H9 (cell line): ENCODE measurements at regions not wholly inside any gene's neighbourhood (a gene's known extent, or its start where the extent isn't known, plus 50 kb on each side); places are given as distances from the start of the nearest gene placed in this dataset.

Experiments used
- DNase-seq: peaks from one replicate; pipeline ENCODE4 v3.0.0-alpha.2; 2017
- H2AFZ ChIP-seq: one replicate; pipeline ENCODE4 v1.6.1; 2013; ENCODE audit warnings: mild to moderate bottlenecking, low read length, control low read depth, moderate library complexity
- H2AK5ac ChIP-seq: 2 replicates; pipeline ENCODE4 v1.6.1; 2013; ENCODE audit warnings: low read length, control low read depth, mixed read lengths; ENCODE audit not compliant: insufficient read length
- H2BK120ac ChIP-seq: one replicate; pipeline ENCODE4 v1.6.1; 2013; ENCODE audit warnings: low read depth, mild to moderate bottlenecking, low read length, control low read depth, inconsistent platforms; ENCODE audit not compliant: poor library complexity, severe bottlenecking
- H2BK12ac ChIP-seq: 2 replicates; pipeline ENCODE4 v1.6.1; 2013; ENCODE audit warnings: low read length, control low read depth, mixed read lengths, low read depth; ENCODE audit not compliant: insufficient read length
- H2BK15ac ChIP-seq: 2 replicates; pipeline ENCODE4 v1.6.1; 2013; ENCODE audit warnings: low read depth, low read length, control low read depth
- H2BK20ac ChIP-seq: one replicate; pipeline ENCODE4 v1.6.1; 2013; ENCODE audit warnings: low read depth, mild to moderate bottlenecking, low read length, control low read depth, inconsistent platforms; ENCODE audit not compliant: poor library complexity, severe bottlenecking
- H2BK5ac ChIP-seq: 2 replicates; pipeline ENCODE4 v1.6.1; 2013; ENCODE audit warnings: low read length, control low read depth, mixed read lengths; ENCODE audit not compliant: insufficient read length
- H3K14ac ChIP-seq: 2 replicates; pipeline ENCODE4 v1.6.1; 2013; ENCODE audit warnings: low read length, control low read depth; ENCODE audit not compliant: insufficient read depth
- H3K18ac ChIP-seq: 2 replicates; pipeline ENCODE4 v1.6.1; 2013; ENCODE audit warnings: low read depth, mild to moderate bottlenecking, mixed read lengths, low read length, control low read depth; ENCODE audit not compliant: insufficient read length
- H3K23ac ChIP-seq: 2 replicates; pipeline ENCODE4 v1.6.1; 2013; ENCODE audit warnings: low read length, control low read depth, mixed read lengths, low read depth; ENCODE audit not compliant: insufficient read length
- H3K23me2 ChIP-seq: 2 replicates; pipeline ENCODE4 v1.6.1; 2013; ENCODE audit warnings: low read depth, mild to moderate bottlenecking, mixed read lengths, low read length, control low read depth; ENCODE audit not compliant: insufficient read length, poor library complexity, severe bottlenecking
- H3K27ac ChIP-seq: 2 replicates; pipeline ENCODE4 v1.5.1; 2013; ENCODE audit warnings: low read length, control low read depth, mixed read lengths, low read depth; ENCODE audit not compliant: insufficient read length
- H3K27me3 ChIP-seq: 2 replicates; pipeline ENCODE4 v1.6.1; 2013; ENCODE audit warnings: low read length, control low read depth, inconsistent platforms; ENCODE audit not compliant: insufficient read depth
- H3K4ac ChIP-seq: 2 replicates; pipeline ENCODE4 v1.6.1; 2013; ENCODE audit warnings: low read depth, mild to moderate bottlenecking, control low read depth, inconsistent platforms, low read length, moderate library complexity
- H3K4me1 ChIP-seq: 2 replicates; pipeline ENCODE4 v1.6.1; 2013; ENCODE audit warnings: low read length, control low read depth, inconsistent platforms; ENCODE audit not compliant: insufficient read depth
- H3K4me2 ChIP-seq: 2 replicates; pipeline ENCODE4 v1.6.1; 2013; ENCODE audit warnings: low read length, control low read depth, mixed read lengths; ENCODE audit not compliant: insufficient read length, insufficient read depth
- H3K56ac ChIP-seq: 2 replicates; pipeline ENCODE4 v1.6.1; 2013; ENCODE audit warnings: low read depth, mild to moderate bottlenecking, mixed read lengths, low read length, control low read depth; ENCODE audit not compliant: insufficient read length
- H3K79me1 ChIP-seq: 2 replicates; pipeline ENCODE4 v1.6.1; 2013; ENCODE audit warnings: low read depth, mild to moderate bottlenecking, moderate library complexity, low read length, control low read depth, inconsistent platforms; ENCODE audit not compliant: insufficient read depth, poor library complexity, severe bottlenecking
- H3K79me2 ChIP-seq: 2 replicates; pipeline ENCODE4 v1.6.1; 2013; ENCODE audit warnings: low read length, control low read depth, inconsistent platforms; ENCODE audit not compliant: insufficient read depth
- H3K9ac ChIP-seq: 2 replicates; pipeline ENCODE4 v1.6.1; 2013; ENCODE audit warnings: low read length, control low read depth, mixed read lengths; ENCODE audit not compliant: insufficient read length; ENCODE audit errors: extremely low read depth
- H3K9me3 ChIP-seq: one replicate; pipeline ENCODE4 v1.6.1; 2013; ENCODE audit warnings: low read depth, low read length, inconsistent platforms; ENCODE audit not compliant: control insufficient read depth
- H3T11ph ChIP-seq: one replicate; pipeline ENCODE4 v1.6.1; 2013; ENCODE audit warnings: mild to moderate bottlenecking, low read length, control low read depth, inconsistent platforms
- H4K20me1 ChIP-seq: one replicate; pipeline ENCODE4 v1.6.1; 2013; ENCODE audit not compliant: control insufficient read depth, insufficient read length, insufficient read depth
- H4K5ac ChIP-seq: 2 replicates; pipeline ENCODE4 v1.6.1; 2013; ENCODE audit warnings: low read depth, mild to moderate bottlenecking, mixed read lengths, low read length, control low read depth; ENCODE audit not compliant: insufficient read length
- H4K8ac ChIP-seq: replicated peaks from 2 replicates; pipeline ENCODE4 v1.6.1; 2013; ENCODE audit warnings: low read length, control low read depth, mixed read lengths, low read depth; ENCODE audit not compliant: insufficient read length
- H4K91ac ChIP-seq: 2 replicates; pipeline ENCODE4 v1.6.1; 2013; ENCODE audit warnings: low read depth, mild to moderate bottlenecking, moderate library complexity, mixed read lengths, low read length, control low read depth; ENCODE audit not compliant: insufficient read length
- H3K27ac Mint-ChIP-seq, 3 experiments: 2 replicates in 2 of 3; 3 replicates in 1 of 3; pipeline ENCODE4 v1.8.0; 2020 to 2021; ENCODE audit warnings: mixed read lengths in 3 of 3, mild to moderate bottlenecking in 1 of 3, moderate library complexity in 1 of 3
- H3K27me3 Mint-ChIP-seq: 2 replicates; pipeline ENCODE4 v1.8.0; 2021; ENCODE audit warnings: low read depth, mild to moderate bottlenecking, moderate library complexity, mixed read lengths
- H3K36me3 Mint-ChIP-seq, 3 experiments: 2 replicates in 2 of 3; 3 replicates in 1 of 3; pipeline ENCODE4 v1.8.0; 2020 to 2021; ENCODE audit warnings: low read depth in 3 of 3, mixed read lengths in 3 of 3; ENCODE audit not compliant: insufficient read depth in 1 of 3
- H3K4me1 Mint-ChIP-seq, 2 experiments: 2 replicates each; pipeline ENCODE4 v1.8.0; 2020; ENCODE audit warnings: mixed read lengths in 2 of 2
- H3K4me3 Mint-ChIP-seq, 2 experiments: 2 replicates in 1 of 2; 3 replicates in 1 of 2; pipeline ENCODE4 v1.8.0; 2020 to 2021; ENCODE audit warnings: mild to moderate bottlenecking in 2 of 2, mixed read lengths in 2 of 2, moderate library complexity in 1 of 2
- H3K9me3 Mint-ChIP-seq, 2 experiments: 2 replicates in 1 of 2; 3 replicates in 1 of 2; pipeline ENCODE4 v1.8.0; 2020; ENCODE audit warnings: mild to moderate bottlenecking in 2 of 2, mixed read lengths in 2 of 2, moderate library complexity in 1 of 2
- WGBS: extraction: QIAGEN DNeasy Blood & Tissue Kit; methylation state at CpG from one replicate; pipeline ENCODE4 v1.1.7; 2013; ENCODE audit warnings: missing lambda C conversion rate, low lambda C conversion rate, mixed read lengths; ENCODE audit not compliant: insufficient read length; ENCODE audit errors: extremely low coverage; 5-methylcytosine and 5-hydroxymethylcytosine counted together
- TF ChIP-seq, protein P1 (sequence below): fragments of 200-600 bp; sonication (generic); conservative IDR thresholded peaks from 3 replicates; pipeline ENCODE4 v1.8.0; 2021; ENCODE audit warnings: antibody characterized with exemption, mild to moderate bottlenecking

- H3K14ac ChIP-seq = no peak overlapping the region
- H3T11ph ChIP-seq = no peak overlapping the region
Measured at GRCh38 chr7:79610313-79610712, 156.8 kb upstream of the MAGI2 start.

More at GRCh38 chr7:79610313-79610712, 156.8 kb upstream of the MAGI2 start:
- TF ChIP-seq, protein P1, sequence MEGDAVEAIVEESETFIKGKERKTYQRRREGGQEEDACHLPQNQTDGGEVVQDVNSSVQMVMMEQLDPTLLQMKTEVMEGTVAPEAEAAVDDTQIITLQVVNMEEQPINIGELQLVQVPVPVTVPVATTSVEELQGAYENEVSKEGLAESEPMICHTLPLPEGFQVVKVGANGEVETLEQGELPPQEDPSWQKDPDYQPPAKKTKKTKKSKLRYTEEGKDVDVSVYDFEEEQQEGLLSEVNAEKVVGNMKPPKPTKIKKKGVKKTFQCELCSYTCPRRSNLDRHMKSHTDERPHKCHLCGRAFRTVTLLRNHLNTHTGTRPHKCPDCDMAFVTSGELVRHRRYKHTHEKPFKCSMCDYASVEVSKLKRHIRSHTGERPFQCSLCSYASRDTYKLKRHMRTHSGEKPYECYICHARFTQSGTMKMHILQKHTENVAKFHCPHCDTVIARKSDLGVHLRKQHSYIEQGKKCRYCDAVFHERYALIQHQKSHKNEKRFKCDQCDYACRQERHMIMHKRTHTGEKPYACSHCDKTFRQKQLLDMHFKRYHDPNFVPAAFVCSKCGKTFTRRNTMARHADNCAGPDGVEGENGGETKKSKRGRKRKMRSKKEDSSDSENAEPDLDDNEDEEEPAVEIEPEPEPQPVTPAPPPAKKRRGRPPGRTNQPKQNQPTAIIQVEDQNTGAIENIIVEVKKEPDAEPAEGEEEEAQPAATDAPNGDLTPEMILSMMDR = no peak
- Histone ChIP-seq H3K4me1 (no peaks in the 10 kb centered on the region), H2BK120ac (no peak overlapping the region), H3K23ac (no peak overlapping the region), H4K8ac (no peak overlapping the region), H3K23me2 (no peaks in the 10 kb centered on the region), H3K79me1 (no peaks in the 10 kb centered on the region), H3K79me2 (no peaks in the 10 kb centered on the region), H3K9ac (no peak overlapping the region), H3K56ac (no peak overlapping the region), H3K27me3 (no peaks in the 10 kb centered on the region), H4K20me1 (no peaks in the 10 kb centered on the region), H3K4me2 (no peak overlapping the region), H4K91ac (no peak overlapping the region), H4K5ac (no peak overlapping the region), H2BK20ac (no peak overlapping the region), H3K27ac (no peak overlapping the region), H3K4ac (no peak overlapping the region), H3K9me3 (no peaks in the 10 kb centered on the region), H2BK15ac (no peak overlapping the region), H3K18ac (no peak overlapping the region), H2AK5ac (no peak overlapping the region), H2BK12ac (no peak overlapping the region), H2BK5ac (no peak overlapping the region), H2AFZ (no peak overlapping the region)
- Mint-ChIP-seq H3K4me3 (no peak overlapping the region), H3K27me3 (no peaks in the 10 kb centered on the region), H3K27ac (0 out of 7 replicates have a peak overlapping the region, but pooled peaks of 1 of the 3 experiments have one; percentile 26), H3K4me1 (peaks cover 0 to 2% of the 10 kb centered on the region in 2 experiments; a peak in 3 of 4 replicates), H3K36me3 (no peaks in the 10 kb centered on the region), H3K9me3 (no peaks in the 10 kb centered on the region; a peak in 1 of 5 replicates)
- WGBS = no CpG with 5 or more reads among the region's 1 CpG
- DNase-seq = no peak
